H9 (cell line): ENCODE measurements at regions not wholly inside any gene's neighbourhood (a gene's known extent, or its start where the extent isn't known, plus 50 kb on each side); places are given as distances from the start of the nearest gene placed in this dataset.

Source experiments
- DNase-seq: peaks from one replicate; pipeline ENCODE4 v3.0.0-alpha.2; 2017
- H2AFZ ChIP-seq: one replicate; pipeline ENCODE4 v1.6.1; 2013; ENCODE audit warnings: mild to moderate bottlenecking, low read length, control low read depth, moderate library complexity
- H2AK5ac ChIP-seq: 2 replicates; pipeline ENCODE4 v1.6.1; 2013; ENCODE audit warnings: low read length, control low read depth, mixed read lengths; ENCODE audit not compliant: insufficient read length
- H2BK120ac ChIP-seq: one replicate; pipeline ENCODE4 v1.6.1; 2013; ENCODE audit warnings: low read depth, mild to moderate bottlenecking, low read length, control low read depth, inconsistent platforms; ENCODE audit not compliant: poor library complexity, severe bottlenecking
- H2BK12ac ChIP-seq: 2 replicates; pipeline ENCODE4 v1.6.1; 2013; ENCODE audit warnings: low read length, control low read depth, mixed read lengths, low read depth; ENCODE audit not compliant: insufficient read length
- H2BK15ac ChIP-seq: 2 replicates; pipeline ENCODE4 v1.6.1; 2013; ENCODE audit warnings: low read depth, low read length, control low read depth
- H2BK20ac ChIP-seq: one replicate; pipeline ENCODE4 v1.6.1; 2013; ENCODE audit warnings: low read depth, mild to moderate bottlenecking, low read length, control low read depth, inconsistent platforms; ENCODE audit not compliant: poor library complexity, severe bottlenecking
- H2BK5ac ChIP-seq: 2 replicates; pipeline ENCODE4 v1.6.1; 2013; ENCODE audit warnings: low read length, control low read depth, mixed read lengths; ENCODE audit not compliant: insufficient read length
- H3K14ac ChIP-seq: 2 replicates; pipeline ENCODE4 v1.6.1; 2013; ENCODE audit warnings: low read length, control low read depth; ENCODE audit not compliant: insufficient read depth
- H3K18ac ChIP-seq: 2 replicates; pipeline ENCODE4 v1.6.1; 2013; ENCODE audit warnings: low read depth, mild to moderate bottlenecking, mixed read lengths, low read length, control low read depth; ENCODE audit not compliant: insufficient read length
- H3K23ac ChIP-seq: 2 replicates; pipeline ENCODE4 v1.6.1; 2013; ENCODE audit warnings: low read length, control low read depth, mixed read lengths, low read depth; ENCODE audit not compliant: insufficient read length
- H3K23me2 ChIP-seq: 2 replicates; pipeline ENCODE4 v1.6.1; 2013; ENCODE audit warnings: low read depth, mild to moderate bottlenecking, mixed read lengths, low read length, control low read depth; ENCODE audit not compliant: insufficient read length, poor library complexity, severe bottlenecking
- H3K27ac ChIP-seq: 2 replicates; pipeline ENCODE4 v1.5.1; 2013; ENCODE audit warnings: low read length, control low read depth, mixed read lengths, low read depth; ENCODE audit not compliant: insufficient read length
- H3K27me3 ChIP-seq: 2 replicates; pipeline ENCODE4 v1.6.1; 2013; ENCODE audit warnings: low read length, control low read depth, inconsistent platforms; ENCODE audit not compliant: insufficient read depth
- H3K4ac ChIP-seq: 2 replicates; pipeline ENCODE4 v1.6.1; 2013; ENCODE audit warnings: low read depth, mild to moderate bottlenecking, control low read depth, inconsistent platforms, low read length, moderate library complexity
- H3K4me1 ChIP-seq: 2 replicates; pipeline ENCODE4 v1.6.1; 2013; ENCODE audit warnings: low read length, control low read depth, inconsistent platforms; ENCODE audit not compliant: insufficient read depth
- H3K4me2 ChIP-seq: 2 replicates; pipeline ENCODE4 v1.6.1; 2013; ENCODE audit warnings: low read length, control low read depth, mixed read lengths; ENCODE audit not compliant: insufficient read length, insufficient read depth
- H3K56ac ChIP-seq: 2 replicates; pipeline ENCODE4 v1.6.1; 2013; ENCODE audit warnings: low read depth, mild to moderate bottlenecking, mixed read lengths, low read length, control low read depth; ENCODE audit not compliant: insufficient read length
- H3K79me1 ChIP-seq: 2 replicates; pipeline ENCODE4 v1.6.1; 2013; ENCODE audit warnings: low read depth, mild to moderate bottlenecking, moderate library complexity, low read length, control low read depth, inconsistent platforms; ENCODE audit not compliant: insufficient read depth, poor library complexity, severe bottlenecking
- H3K79me2 ChIP-seq: 2 replicates; pipeline ENCODE4 v1.6.1; 2013; ENCODE audit warnings: low read length, control low read depth, inconsistent platforms; ENCODE audit not compliant: insufficient read depth
- H3K9ac ChIP-seq: 2 replicates; pipeline ENCODE4 v1.6.1; 2013; ENCODE audit warnings: low read length, control low read depth, mixed read lengths; ENCODE audit not compliant: insufficient read length; ENCODE audit errors: extremely low read depth
- H3K9me3 ChIP-seq: one replicate; pipeline ENCODE4 v1.6.1; 2013; ENCODE audit warnings: low read depth, low read length, inconsistent platforms; ENCODE audit not compliant: control insufficient read depth
- H3T11ph ChIP-seq: one replicate; pipeline ENCODE4 v1.6.1; 2013; ENCODE audit warnings: mild to moderate bottlenecking, low read length, control low read depth, inconsistent platforms
- H4K20me1 ChIP-seq: one replicate; pipeline ENCODE4 v1.6.1; 2013; ENCODE audit not compliant: control insufficient read depth, insufficient read length, insufficient read depth
- H4K5ac ChIP-seq: 2 replicates; pipeline ENCODE4 v1.6.1; 2013; ENCODE audit warnings: low read depth, mild to moderate bottlenecking, mixed read lengths, low read length, control low read depth; ENCODE audit not compliant: insufficient read length
- H4K8ac ChIP-seq: replicated peaks from 2 replicates; pipeline ENCODE4 v1.6.1; 2013; ENCODE audit warnings: low read length, control low read depth, mixed read lengths, low read depth; ENCODE audit not compliant: insufficient read length
- H4K91ac ChIP-seq: 2 replicates; pipeline ENCODE4 v1.6.1; 2013; ENCODE audit warnings: low read depth, mild to moderate bottlenecking, moderate library complexity, mixed read lengths, low read length, control low read depth; ENCODE audit not compliant: insufficient read length
- H3K27ac Mint-ChIP-seq, 3 experiments: 2 replicates in 2 of 3; 3 replicates in 1 of 3; pipeline ENCODE4 v1.8.0; 2020 to 2021; ENCODE audit warnings: mixed read lengths in 3 of 3, mild to moderate bottlenecking in 1 of 3, moderate library complexity in 1 of 3
- H3K27me3 Mint-ChIP-seq: 2 replicates; pipeline ENCODE4 v1.8.0; 2021; ENCODE audit warnings: low read depth, mild to moderate bottlenecking, moderate library complexity, mixed read lengths
- H3K36me3 Mint-ChIP-seq, 3 experiments: 2 replicates in 2 of 3; 3 replicates in 1 of 3; pipeline ENCODE4 v1.8.0; 2020 to 2021; ENCODE audit warnings: low read depth in 3 of 3, mixed read lengths in 3 of 3; ENCODE audit not compliant: insufficient read depth in 1 of 3
- H3K4me1 Mint-ChIP-seq, 2 experiments: 2 replicates each; pipeline ENCODE4 v1.8.0; 2020; ENCODE audit warnings: mixed read lengths in 2 of 2
- H3K4me3 Mint-ChIP-seq, 2 experiments: 2 replicates in 1 of 2; 3 replicates in 1 of 2; pipeline ENCODE4 v1.8.0; 2020 to 2021; ENCODE audit warnings: mild to moderate bottlenecking in 2 of 2, mixed read lengths in 2 of 2, moderate library complexity in 1 of 2
- H3K9me3 Mint-ChIP-seq, 2 experiments: 2 replicates in 1 of 2; 3 replicates in 1 of 2; pipeline ENCODE4 v1.8.0; 2020; ENCODE audit warnings: mild to moderate bottlenecking in 2 of 2, mixed read lengths in 2 of 2, moderate library complexity in 1 of 2
- CTCF ChIP-seq: fragments of 200-600 bp; sonication (generic); conservative IDR thresholded peaks from 3 replicates; pipeline ENCODE4 v1.8.0; 2021; ENCODE audit warnings: antibody characterized with exemption, mild to moderate bottlenecking
- WGBS: extraction: QIAGEN DNeasy Blood & Tissue Kit; methylation state at CpG from one replicate; pipeline ENCODE4 v1.1.7; 2013; ENCODE audit warnings: missing lambda C conversion rate, low lambda C conversion rate, mixed read lengths; ENCODE audit not compliant: insufficient read length; ENCODE audit errors: extremely low coverage; 5-methylcytosine and 5-hydroxymethylcytosine counted together

GRCh38 chr16:86968866-86969265, 348.3 kb downstream of the C16orf95 start:
- Mint-ChIP-seq H3K9me3 (peaks cover 0 to 2% of the 10 kb centered on the region in 2 experiments; a peak in 2 of 5 replicates), H3K27me3 (peaks cover 13% of the 10 kb centered on the region), H3K36me3 (no peaks in the 10 kb centered on the region; a peak in 1 of 7 replicates), H3K4me1 (peaks cover 0 to 6% of the 10 kb centered on the region in 2 experiments; a peak in 2 of 4 replicates), H3K27ac (no peak overlapping the region), H3K4me3 (no peak overlapping the region)
- Histone ChIP-seq H2AK5ac (no peak overlapping the region), H3K18ac (no peak overlapping the region), H2BK12ac (no peak overlapping the region), H3K79me1 (no peaks in the 10 kb centered on the region), H3K4me1 (no peaks in the 10 kb centered on the region), H2BK5ac (no peak overlapping the region), H4K20me1 (no peaks in the 10 kb centered on the region), H3K9me3 (no peaks in the 10 kb centered on the region), H3T11ph (no peak overlapping the region), H3K27me3 (no peaks in the 10 kb centered on the region), H3K4ac (no peak overlapping the region), H4K91ac (no peak overlapping the region), H3K4me2 (no peak overlapping the region), H2BK15ac (no peak overlapping the region), H3K23ac (no peak overlapping the region), H4K5ac (no peak overlapping the region), H3K56ac (no peak overlapping the region), H2BK20ac (no peak overlapping the region), H3K27ac (no peak overlapping the region), H2AFZ (no peak overlapping the region), H3K23me2 (no peaks in the 10 kb centered on the region), H3K79me2 (no peaks in the 10 kb centered on the region), H4K8ac (no peak overlapping the region), H3K14ac (no peak overlapping the region), H3K9ac (no peak overlapping the region), H2BK120ac (no peak overlapping the region)
- no peak for TF ChIP-seq CTCF
- DNase-seq = no peak
- WGBS = no CpG with 5 or more reads among the region's 16 CpGs
